NCI-H1930 (cell line): ENCODE measurements at regions not wholly inside any gene's neighbourhood (a gene's known extent, or its start where the extent isn't known, plus 50 kb on each side); places are given as distances from the start of the nearest gene placed in this dataset.
A peak's percentile ranks its signal among the peaks of the same experiment; 100 is the strongest.

Experiments
- DNase-seq, 2 experiments: peaks; one replicate each; lab custom pipeline; 2025; lab: John Stamatoyannopoulos, UW

GRCh38 chr6:113142671-113143174 is 714.4 kb upstream of the MARCKS start:
- no peak for DNase-seq

- no peak for DNase-seq
These were observed 713.9 kb upstream of the MARCKS start for GRCh38 chr6:113143206-113143605.

GRCh38 chr6:113144117-113144516 is 713.0 kb upstream of the MARCKS start:
- no peak for DNase-seq

- no peak for DNase-seq
These were observed 710.3 kb upstream of the MARCKS start for GRCh38 chr6:113146878-113147277.

GRCh38 chr6:113147544-113147943 is 709.6 kb upstream of the MARCKS start:
- DNase-seq: no peak

- no peak for DNase-seq
These were observed 708.6 kb upstream of the MARCKS start for GRCh38 chr6:113148566-113148965.

- no peak for DNase-seq
These were observed 707.6 kb upstream of the MARCKS start for GRCh38 chr6:113149511-113149910.

- DNase-seq: no peak
These were observed 696.7 kb upstream of the MARCKS start for GRCh38 chr6:113160306-113161017.

- DNase-seq: no peak
These were observed 696.2 kb upstream of the MARCKS start for GRCh38 chr6:113161018-113161315.

GRCh38 chr6:113162739-113163138 is 694.4 kb upstream of the MARCKS start:
- DNase-seq: no peak

GRCh38 chr6:113168057-113168456 is 689.1 kb upstream of the MARCKS start:
- DNase-seq: no peak

- no peak for DNase-seq
These were observed 687.7 kb upstream of the MARCKS start for GRCh38 chr6:113169484-113169883.

- DNase-seq: no peak
These were observed 686.7 kb upstream of the MARCKS start for GRCh38 chr6:113170454-113170853.

GRCh38 chr6:113171882-113172281 is 685.3 kb upstream of the MARCKS start:
- no peak for DNase-seq

GRCh38 chr6:113172531-113172966 is 684.6 kb upstream of the MARCKS start:
- DNase-seq: no peak

GRCh38 chr6:113178349-113178748 is 678.8 kb upstream of the MARCKS start:
- DNase-seq: no peak

GRCh38 chr6:113181164-113181563 is 676.0 kb upstream of the MARCKS start:
- DNase-seq: no peak

GRCh38 chr6:113182370-113183141 is 674.6 kb upstream of the MARCKS start:
- peak; percentile 74 to 81 for DNase-seq

GRCh38 chr6:113184291-113184690 is 672.9 kb upstream of the MARCKS start:
- no peak for DNase-seq

- no peak for DNase-seq
These were observed 672.4 kb upstream of the MARCKS start for GRCh38 chr6:113184736-113185135.

- DNase-seq: no peak
These were observed 671.8 kb upstream of the MARCKS start for GRCh38 chr6:113185299-113185698.

GRCh38 chr6:113187661-113188060 is 669.5 kb upstream of the MARCKS start:
- DNase-seq: no peak

- DNase-seq: no peak
These were observed 668.2 kb upstream of the MARCKS start for GRCh38 chr6:113188962-113189361.
